CD4-positive, alpha-beta T cell (primary cell): ENCODE measurements at regions not wholly inside any gene's neighbourhood (a gene's known extent, or its start where the extent isn't known, plus 50 kb on each side); places are given as distances from the start of the nearest gene placed in this dataset.

ENCODE experiments used
- ATAC-seq: fragments of 200-7000 bp; cut with Tn5 transposase; one replicate; pipeline ENCODE4 v1.10.0; 2022; ENCODE audit warnings: mild to moderate bottlenecking; ENCODE audit not compliant: poor library complexity
- CTCF ChIA-PET: fragments of 350-600 bp; sonication (Branson Sonifier 250); formaldehyde crosslinking; loops from one replicate; lab custom pipeline; 2021; ENCODE audit warnings: antibody characterized with exemption, inconsistent platforms; lab: Charles Lee
- POLR2A ChIA-PET: fragments of 350-600 bp; sonication (Branson Sonifier 250); formaldehyde crosslinking; loops from one replicate; lab custom pipeline; 2021; ENCODE audit warnings: antibody characterized with exemption, inconsistent platforms; lab: Charles Lee
- DNase-seq, 14 experiments: peaks; one replicate each; pipeline ENCODE4 v3.0.0-alpha.2; 2013 to 2020; ENCODE audit warnings: mixed read lengths in 2 of 14
- H3K27ac ChIP-seq, 2 donors: one replicate each; pipeline versions ENCODE4 v1.5.1 to v1.7.0; 2013; ENCODE audit warnings: low read length in 2 of 2, low read depth in 1 of 2, mild to moderate bottlenecking in 1 of 2
- H3K27me3 ChIP-seq, 2 experiments: 1 replicate in 1 of 2; 2 replicates in 1 of 2; pipeline versions ENCODE4 v1.6.1 to v1.7.0; 2013; ENCODE audit warnings: low read length in 2 of 2, control low read depth in 1 of 2, mild to moderate bottlenecking in 1 of 2, moderate library complexity in 1 of 2; ENCODE audit not compliant: insufficient read depth in 2 of 2, control insufficient read depth in 1 of 2
- H3K36me3 ChIP-seq: one replicate; pipeline ENCODE4 v1.6.1; 2013; ENCODE audit warnings: low read length, control low read depth; ENCODE audit not compliant: insufficient read depth
- H3K4me1 ChIP-seq: one replicate; pipeline ENCODE4 v1.6.1; 2013; ENCODE audit warnings: low read length, control low read depth; ENCODE audit not compliant: insufficient read depth
- H3K4me3 ChIP-seq: one replicate; pipeline ENCODE4 v1.5.1; 2013; ENCODE audit warnings: mild to moderate bottlenecking, low read length, moderate library complexity
- H3K9me3 ChIP-seq, 2 experiments: 1 replicate in 1 of 2; 2 replicates in 1 of 2; pipeline versions ENCODE4 v1.6.1 to v1.7.0; 2013; ENCODE audit warnings: low read length in 2 of 2, mild to moderate bottlenecking in 2 of 2, control low read depth in 1 of 2, moderate library complexity in 1 of 2; ENCODE audit not compliant: control insufficient read depth in 1 of 2, insufficient read depth in 1 of 2
- H3K27ac Mint-ChIP-seq: one replicate; pipeline ENCODE4 v1.8.0; 2020; ENCODE audit warnings: mixed read lengths
- H3K27me3 Mint-ChIP-seq: one replicate; pipeline ENCODE4 v1.8.0; 2021; ENCODE audit warnings: mixed read lengths
- H3K36me3 Mint-ChIP-seq: one replicate; pipeline ENCODE4 v1.8.0; 2021; ENCODE audit warnings: low read depth, mixed read lengths
- H3K4me1 Mint-ChIP-seq: one replicate; pipeline ENCODE4 v1.8.0; 2021; ENCODE audit warnings: low read depth, mixed read lengths
- H3K4me3 Mint-ChIP-seq: one replicate; pipeline ENCODE4 v1.8.0; 2020; ENCODE audit warnings: mild to moderate bottlenecking, mixed read lengths
- H3K9me3 Mint-ChIP-seq: one replicate; pipeline ENCODE4 v1.8.0; 2020; ENCODE audit warnings: mixed read lengths
- CTCF ChIP-seq: fragments of 200-600 bp; IDR thresholded peaks from one replicate; pipeline ENCODE4 v1.8.0; 2022; ENCODE audit warnings: antibody characterized with exemption, mild to moderate bottlenecking
- intact Hi-C, 2 experiments: fragments of 100-400 bp; cut with DNase I in 1 of 2; cut with micrococcal nuclease in 1 of 2; formaldehyde crosslinking; loops; one replicate each; pipeline versions ENCODE4 v1.15.1 to v1.9.0; 2023 to 2025; cut with DNase I, micrococcal nuclease

DNA sequence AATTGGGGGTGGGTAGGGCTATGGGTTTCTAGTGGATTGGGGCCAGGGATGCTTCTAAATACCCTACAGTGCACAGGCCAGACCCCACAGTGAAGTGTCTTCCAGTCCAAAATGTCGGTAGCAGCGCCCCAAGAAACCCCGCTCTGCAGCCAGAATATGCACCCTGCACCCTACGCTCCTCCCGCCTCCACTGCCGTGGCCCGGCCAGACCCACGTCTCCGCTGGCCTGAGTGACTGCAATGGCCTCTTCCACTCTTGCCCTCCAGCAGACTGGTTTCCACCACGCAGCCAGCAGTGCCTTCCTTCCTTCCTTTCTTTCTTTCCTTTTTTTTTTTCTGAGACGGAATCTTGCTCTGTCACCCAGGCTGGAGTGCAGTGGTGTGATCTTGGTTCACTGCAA lies 91.4 kb upstream of the TAF1B start:
- Histone ChIP-seq H3K4me1 (peaks cover 45% of the 10 kb centered on the region), H3K27ac (no peak overlapping the region), H3K36me3 (no peaks in the 10 kb centered on the region), H3K9me3 (peaks cover 0 to 7% of the 10 kb centered on the region in 2 experiments), H3K27me3 (peaks cover 0 to 4% of the 10 kb centered on the region in 2 experiments), H3K4me3 (no peak overlapping the region)
- ATAC-seq (no peak), DNase-seq (no peak)
- Mint-ChIP-seq H3K4me3 (no peak overlapping the region), H3K36me3 (no peaks in the 10 kb centered on the region), H3K4me1 (peaks cover 47% of the 10 kb centered on the region), H3K9me3 (no peaks in the 10 kb centered on the region), H3K27ac (peak overlapping the region; percentile 82), H3K27me3 (peaks cover 11% of the 10 kb centered on the region)
- ChIA-PET CTCF (no interaction called here), POLR2A (no interaction called here)
- intact Hi-C loops, result no loop called here
- TF ChIP-seq CTCF, result no peak

DNA sequence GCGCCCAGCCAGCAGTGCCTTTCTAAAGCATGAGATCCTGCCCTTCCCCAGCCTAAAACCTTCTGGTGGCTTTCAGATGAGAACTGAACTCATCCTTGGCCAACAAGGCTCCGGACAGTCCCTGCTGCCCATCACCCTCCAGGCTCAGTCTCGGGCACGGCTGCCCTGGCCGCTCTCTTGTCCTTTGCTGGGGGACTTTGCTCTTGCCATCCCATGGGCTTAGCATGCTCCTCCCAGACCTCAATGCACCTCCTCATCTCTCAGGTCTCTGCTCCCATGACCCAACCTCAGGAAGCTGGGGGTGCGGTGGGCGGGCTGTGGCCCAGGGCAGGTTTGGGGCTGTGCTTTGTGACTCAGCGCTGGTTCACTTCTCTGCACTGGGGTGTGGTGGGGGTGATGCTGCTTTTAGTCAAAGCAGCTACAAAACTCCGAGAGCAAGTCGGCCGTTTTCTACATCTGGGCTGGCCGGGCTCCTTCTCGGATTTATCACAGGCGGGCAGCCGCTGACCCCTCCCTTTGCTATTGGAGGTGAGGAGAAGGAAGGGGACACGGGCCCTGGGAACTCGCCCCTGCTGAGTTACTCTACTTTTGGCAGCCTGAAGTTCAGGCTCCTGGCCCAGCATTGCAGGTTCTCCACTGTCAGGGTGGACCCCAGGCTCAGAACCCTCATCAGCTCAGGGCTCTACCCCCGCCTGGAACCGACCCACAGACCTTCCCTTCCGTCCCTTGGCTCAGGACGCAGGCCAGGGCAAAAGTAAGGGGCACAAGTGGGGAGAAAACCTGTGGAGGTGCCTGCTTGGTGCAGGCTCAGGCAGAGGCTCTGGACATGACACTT lies 90.6 kb upstream of the TAF1B start:
- no peak for TF ChIP-seq CTCF
- intact Hi-C loops, result no loop called here
- ATAC-seq (peak; percentile 78), DNase-seq (peak; percentile 27 to 84 (median 73))
- Histone ChIP-seq H3K27me3 (peaks cover 0 to 4% of the 10 kb centered on the region in 2 experiments), H3K4me3 (peak overlapping the region; percentile 53), H3K27ac (peak overlapping the region in 1 of 2 donors; percentile 80), H3K36me3 (no peaks in the 10 kb centered on the region), H3K9me3 (peaks cover 0 to 7% of the 10 kb centered on the region in 2 experiments), H3K4me1 (peaks cover 51% of the 10 kb centered on the region)
- Mint-ChIP-seq H3K4me3 (peak overlapping the region; percentile 90), H3K9me3 (no peaks in the 10 kb centered on the region), H3K4me1 (peaks cover 47% of the 10 kb centered on the region), H3K27ac (peak overlapping the region; percentile 82), H3K27me3 (peaks cover 11% of the 10 kb centered on the region), H3K36me3 (no peaks in the 10 kb centered on the region)
- ChIA-PET POLR2A (interaction anchor here (1.0 to 2.4 kb wide), 7 partner anchors 12 to 278 kb away, joined by 3 to 14 read pairs (median 3); partner anchors contain the start of genes IAH1 and YWHAQ), CTCF (interaction anchor here (0.8 to 1.3 kb wide), 3 partner anchors 30 to 48 kb away, joined by 3 read pairs; no protein-coding TSS in a partner anchor)

- Mint-ChIP-seq H3K9me3 (no peaks in the 10 kb centered on the region), H3K4me1 (peaks cover 47% of the 10 kb centered on the region), H3K27ac (peak overlapping the region; percentile 82), H3K36me3 (no peaks in the 10 kb centered on the region), H3K27me3 (peaks cover 11% of the 10 kb centered on the region), H3K4me3 (peak overlapping the region; percentile 90)
- Histone ChIP-seq H3K9me3 (peaks cover 0 to 4% of the 10 kb centered on the region in 2 experiments), H3K4me1 (peaks cover 51% of the 10 kb centered on the region), H3K4me3 (peak overlapping the region; percentile 53), H3K27ac (peak overlapping the region in 1 of 2 donors; percentile 80), H3K36me3 (no peaks in the 10 kb centered on the region), H3K27me3 (peaks cover 0 to 4% of the 10 kb centered on the region in 2 experiments)
- no peak for TF ChIP-seq CTCF
- peak in 12 of 14 experiments; percentile 19 to 80 (median 32) for DNase-seq
- CTCF ChIA-PET, result interaction anchor here (0.8 to 1.3 kb wide), 3 partner anchors 29 to 47 kb away, joined by 3 read pairs; no protein-coding TSS in a partner anchor
- ATAC-seq, result peak; percentile 69
- POLR2A ChIA-PET, result interaction anchor here (1.1 to 2.4 kb wide), 8 partner anchors 18 to 279 kb away, joined by 3 to 14 read pairs (median 4); partner anchors contain the start of genes ADAM17, IAH1 and YWHAQ
- intact Hi-C loops, result no loop called here
Observed at GRCh38 chr2:9753276-9753600, 90.0 kb upstream of the TAF1B start.
